BJ (cell line): ENCODE measurements at regions not wholly inside any gene's neighbourhood (a gene's known extent, or its start where the extent isn't known, plus 50 kb on each side); places are given as distances from the start of the nearest gene placed in this dataset.

Experiments
- CTCF ChIA-PET: fragments of 350-600 bp; formaldehyde crosslinking; extraction: SDS; loops from one replicate; lab custom pipeline; 2021; ENCODE audit warnings: antibody characterized with exemption, inconsistent platforms; lab: Yijun Ruan, JAX
- POLR2A ChIA-PET: fragments of 300-600 bp; sonication (Branson Sonifier 250); formaldehyde crosslinking; extraction: SDS; loops from one replicate; lab custom pipeline; 2021; ENCODE audit warnings: antibody characterized with exemption; lab: Charles Lee
- DNase-seq: peaks from one replicate; pipeline ENCODE4 v3.0.0-alpha.2; 2011; ENCODE audit warnings: low read depth
- H3K27me3 ChIP-seq: 2 replicates; pipeline ENCODE4 v1.6.0; 2011; ENCODE audit warnings: low read length; ENCODE audit not compliant: control insufficient read depth, insufficient read depth
- H3K36me3 ChIP-seq: 2 replicates; pipeline ENCODE4 v1.5.1; 2011; ENCODE audit warnings: low read length; ENCODE audit not compliant: control insufficient read depth, insufficient read depth
- H3K4me3 ChIP-seq: 2 replicates; pipeline ENCODE4 v1.5.1; 2011; ENCODE audit warnings: low read depth, mild to moderate bottlenecking, control low read depth, low read length
- TF ChIP-seq, protein P1 (sequence below): IDR thresholded peaks from 2 replicates; pipeline ENCODE4 v1.5.1; 2011; ENCODE audit warnings: low read depth, mild to moderate bottlenecking, control low read depth, inconsistent platforms, low read length, moderate library complexity; ENCODE audit not compliant: insufficient read depth

DNA sequence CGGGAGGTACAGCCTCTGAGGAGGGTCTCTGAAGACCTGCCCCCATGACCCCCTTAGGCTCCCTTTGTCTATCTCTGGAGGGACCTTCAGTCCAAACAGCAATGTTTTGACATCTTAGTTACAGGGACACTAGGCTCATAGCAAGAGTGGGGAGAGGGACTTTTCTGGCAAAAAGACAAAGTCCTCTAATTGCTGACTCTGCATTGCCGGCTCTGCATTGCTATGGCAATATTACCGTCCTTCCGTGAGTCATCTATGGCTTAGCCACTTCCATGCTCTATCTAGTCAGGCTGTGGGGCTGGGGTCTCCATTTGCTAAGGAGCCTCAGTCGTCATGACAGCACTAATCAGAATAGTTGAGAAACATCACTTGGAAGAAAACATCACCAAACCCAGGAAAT is 952.6 kb downstream of the KCNMA1 start:
- no peak overlapping the region for H3K4me3 ChIP-seq
- no peak for DNase-seq
- POLR2A ChIA-PET: no interaction called here

DNA sequence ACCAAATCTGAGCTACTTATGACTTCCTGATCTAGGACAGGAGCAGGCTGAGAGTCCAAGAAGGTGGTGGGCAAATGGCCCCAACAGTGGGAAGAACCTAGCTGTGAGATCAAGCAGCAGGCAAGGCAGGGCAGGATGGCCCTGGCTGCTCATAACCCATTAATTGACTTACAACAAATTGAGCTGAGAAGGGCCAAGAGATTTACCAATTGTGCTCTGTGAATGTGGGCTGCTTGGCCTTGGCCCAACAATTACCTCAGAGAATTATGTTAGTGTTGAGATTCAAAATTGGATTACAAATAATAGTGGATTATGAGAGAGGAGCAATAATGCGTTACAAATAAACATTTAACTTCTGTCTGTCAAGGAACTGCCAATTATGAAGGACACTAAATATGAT is 956.5 kb downstream of the KCNMA1 start:
- Histone ChIP-seq H3K36me3 (no peaks in the 10 kb centered on the region), H3K27me3 (peaks cover 2% of the 10 kb centered on the region; the same call in 1 of the 2 replicates), H3K4me3 (no peak overlapping the region)
- ChIA-PET CTCF (no interaction called here), POLR2A (no interaction called here)
- no peak for DNase-seq
- TF ChIP-seq, protein P1, sequence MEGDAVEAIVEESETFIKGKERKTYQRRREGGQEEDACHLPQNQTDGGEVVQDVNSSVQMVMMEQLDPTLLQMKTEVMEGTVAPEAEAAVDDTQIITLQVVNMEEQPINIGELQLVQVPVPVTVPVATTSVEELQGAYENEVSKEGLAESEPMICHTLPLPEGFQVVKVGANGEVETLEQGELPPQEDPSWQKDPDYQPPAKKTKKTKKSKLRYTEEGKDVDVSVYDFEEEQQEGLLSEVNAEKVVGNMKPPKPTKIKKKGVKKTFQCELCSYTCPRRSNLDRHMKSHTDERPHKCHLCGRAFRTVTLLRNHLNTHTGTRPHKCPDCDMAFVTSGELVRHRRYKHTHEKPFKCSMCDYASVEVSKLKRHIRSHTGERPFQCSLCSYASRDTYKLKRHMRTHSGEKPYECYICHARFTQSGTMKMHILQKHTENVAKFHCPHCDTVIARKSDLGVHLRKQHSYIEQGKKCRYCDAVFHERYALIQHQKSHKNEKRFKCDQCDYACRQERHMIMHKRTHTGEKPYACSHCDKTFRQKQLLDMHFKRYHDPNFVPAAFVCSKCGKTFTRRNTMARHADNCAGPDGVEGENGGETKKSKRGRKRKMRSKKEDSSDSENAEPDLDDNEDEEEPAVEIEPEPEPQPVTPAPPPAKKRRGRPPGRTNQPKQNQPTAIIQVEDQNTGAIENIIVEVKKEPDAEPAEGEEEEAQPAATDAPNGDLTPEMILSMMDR: no peak

More for the DNA sequence above, 952.6 kb downstream of the KCNMA1 start:
- H3K36me3 ChIP-seq: no peaks in the 10 kb centered on the region
- TF ChIP-seq, protein P1: no peak
- H3K27me3 ChIP-seq: no peaks in the 10 kb centered on the region; the same call in 1 of the 2 replicates
- CTCF ChIA-PET: no interaction called here

DNA sequence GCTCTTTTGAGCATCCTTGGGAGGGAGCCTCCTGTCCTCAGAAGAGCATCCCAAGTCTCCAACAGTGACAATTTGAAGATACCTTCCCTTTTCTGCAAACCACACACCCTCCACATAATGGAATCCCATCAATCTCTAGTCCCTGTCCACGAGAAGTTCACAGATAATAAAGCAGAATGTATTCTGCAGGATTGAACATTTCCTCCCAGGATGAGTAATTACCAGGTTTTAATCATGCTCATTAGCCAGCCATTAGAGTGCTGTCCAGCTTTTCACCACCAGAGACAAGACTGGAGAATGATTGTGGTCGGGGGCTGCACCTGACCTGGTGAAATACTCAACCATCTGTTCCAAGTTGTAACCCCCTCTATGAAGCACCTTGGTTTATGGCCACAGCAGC is 958.6 kb downstream of the KCNMA1 start:
- CTCF ChIA-PET: interaction anchor here (1.2 kb wide), 1 partner anchor 10 kb away, joined by 4 read pairs; no protein-coding TSS in a partner anchor
- H3K27me3 ChIP-seq: peaks cover 2% of the 10 kb centered on the region; the same call in 1 of the 2 replicates

DNA sequence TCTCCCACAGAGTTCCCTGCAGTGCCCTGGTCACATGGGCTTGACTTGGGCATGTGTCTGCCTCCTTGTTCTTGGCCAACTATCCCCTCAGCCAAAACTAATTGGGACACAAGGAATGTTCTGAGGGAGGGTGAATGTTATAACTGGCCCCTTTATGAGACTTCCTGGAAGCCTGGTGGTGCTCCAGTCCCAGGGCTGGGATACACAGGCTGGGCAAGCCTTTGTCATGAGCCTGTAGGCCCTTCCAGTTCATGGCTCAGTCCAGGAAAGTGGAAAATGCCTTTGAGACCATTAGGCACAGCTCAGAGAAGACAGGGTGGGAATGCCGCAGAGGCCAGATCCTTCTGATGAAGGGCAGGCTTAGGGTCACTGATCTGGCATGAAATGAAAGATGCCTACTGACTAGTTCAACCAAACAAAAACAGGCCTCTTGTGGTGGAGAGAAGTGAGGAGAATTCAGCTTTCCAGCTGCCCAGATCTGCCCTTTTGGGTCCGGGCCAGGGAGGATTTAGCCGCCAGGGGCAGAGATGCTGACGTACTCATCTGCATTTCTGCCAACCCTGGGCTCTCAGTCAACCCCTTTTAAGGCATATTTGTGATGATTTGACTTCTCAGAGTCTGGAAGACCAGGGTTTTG is 961.5 kb downstream of the KCNMA1 start:
- no peak overlapping the region for H3K4me3 ChIP-seq
- CTCF ChIA-PET: no interaction called here
- POLR2A ChIA-PET: no interaction called here
- DNase-seq: no peak
- TF ChIP-seq, protein P1: no peak
- H3K27me3 ChIP-seq: peaks cover 2% of the 10 kb centered on the region; the same call in 1 of the 2 replicates
- no peaks in the 10 kb centered on the region for H3K36me3 ChIP-seq

More for the DNA sequence above, 958.6 kb downstream of the KCNMA1 start:
- H3K36me3 ChIP-seq: no peaks in the 10 kb centered on the region
- TF ChIP-seq, protein P1: no peak
- H3K4me3 ChIP-seq: no peak overlapping the region
- DNase-seq: no peak
- POLR2A ChIA-PET: no interaction called here

DNA sequence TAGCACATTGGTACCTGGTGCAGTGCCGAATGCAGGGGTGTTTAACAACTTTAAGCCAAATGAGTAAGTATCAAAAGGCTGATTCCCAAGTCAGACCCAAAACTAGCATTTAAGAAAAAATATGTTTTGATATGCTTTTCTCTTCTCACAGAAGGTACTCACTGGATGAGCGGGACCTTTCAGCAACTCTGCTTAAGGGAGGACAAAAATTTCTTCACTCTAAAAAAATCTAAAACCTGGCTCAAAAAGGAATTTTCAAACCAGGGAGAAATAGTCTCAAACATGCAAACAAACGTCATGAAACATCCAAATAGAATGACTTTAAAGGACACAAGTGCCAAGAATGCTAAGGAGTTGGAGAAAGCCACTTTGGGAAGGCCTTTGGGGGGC is 962.1 kb downstream of the KCNMA1 start:
- POLR2A ChIA-PET: no interaction called here
- H3K27me3 ChIP-seq: peaks cover 2% of the 10 kb centered on the region; the same call in 1 of the 2 replicates
- no peak overlapping the region for H3K4me3 ChIP-seq
- DNase-seq: no peak
- H3K36me3 ChIP-seq: no peaks in the 10 kb centered on the region
- CTCF ChIA-PET: no interaction called here
- TF ChIP-seq, protein P1: no peak
